DND-41 (cell line): ENCODE measurements at regions not wholly inside any gene's neighbourhood (a gene's known extent, or its start where the extent isn't known, plus 50 kb on each side); places are given as distances from the start of the nearest gene placed in this dataset.

Source experiments
- CTCF ChIP-seq: IDR thresholded peaks from 2 replicates; pipeline ENCODE4 v1.5.1; 2012; ENCODE audit warnings: borderline replicate concordance, low read length, moderate library complexity, mild to moderate bottlenecking; ENCODE audit not compliant: poor library complexity, severe bottlenecking; ENCODE audit errors: extremely low read depth
- EZH2 ChIP-seq: IDR thresholded peaks from 3 replicates; pipeline ENCODE4 v1.6.1; 2012; ENCODE audit warnings: borderline replicate concordance, low read depth, mild to moderate bottlenecking, moderate library complexity, low read length, inconsistent platforms; ENCODE audit not compliant: severe bottlenecking

GRCh38 chr12:107283652-107284051 is 190.3 kb upstream of the CRY1 start:
- no peak for TF ChIP-seq EZH2
- no peak for TF ChIP-seq CTCF
